WTC11 (cell line): ENCODE measurements at regions not wholly inside any gene's neighbourhood (a gene's known extent, or its start where the extent isn't known, plus 50 kb on each side); places are given as distances from the start of the nearest gene placed in this dataset.

Experiments used
- ATAC-seq: fragments of 200-7000 bp; cut with Tn5 transposase; 2 replicates; pipeline ENCODE4 v1.10.0; 2021; ENCODE audit warnings: mild to moderate bottlenecking, moderate library complexity
- CTCF ChIA-PET: fragments of 300-600 bp; sonication (Branson Sonifier 250); formaldehyde crosslinking; loops from one replicate; lab custom pipeline; 2021; ENCODE audit warnings: antibody characterized with exemption; lab: Charles Lee
- POLR2A ChIA-PET: fragments of 350-600 bp; sonication (Branson Sonifier 250); formaldehyde crosslinking; loops from one replicate; lab custom pipeline; 2021; ENCODE audit warnings: antibody characterized with exemption; lab: Charles Lee
- DNase-seq: peaks from one replicate; pipeline ENCODE4 v3.0.0; 2021; ENCODE audit warnings: low spot score
- H3K27ac Mint-ChIP-seq: 2 replicates; pipeline ENCODE4 v1.8.0; 2021; ENCODE audit warnings: mixed read lengths
- H3K27me3 Mint-ChIP-seq: 2 replicates; pipeline ENCODE4 v1.8.0; 2021; ENCODE audit warnings: low read depth, mild to moderate bottlenecking, moderate library complexity, mixed read lengths
- H3K36me3 Mint-ChIP-seq: 2 replicates; pipeline ENCODE4 v1.8.0; 2021; ENCODE audit warnings: mixed read lengths
- H3K4me1 Mint-ChIP-seq: 2 replicates; pipeline ENCODE4 v1.8.0; 2022; ENCODE audit warnings: mixed read lengths
- H3K4me3 Mint-ChIP-seq: 2 replicates; pipeline ENCODE4 v1.8.0; 2021; ENCODE audit warnings: mild to moderate bottlenecking, moderate library complexity, mixed read lengths
- H3K9me3 Mint-ChIP-seq: 2 replicates; pipeline ENCODE4 v1.8.0; 2021; ENCODE audit warnings: mixed read lengths
- AR ChIP-seq: fragments of 250-450 bp; sonication (Bioruptor Pico); IDR thresholded peaks from 2 replicates; pipeline ENCODE4 v1.9.0; 2021; ENCODE audit warnings: mild to moderate bottlenecking
- CREM ChIP-seq: sonication (generic); formaldehyde crosslinking; IDR thresholded peaks from 2 replicates; pipeline ENCODE4 v1.8.1; 2022; ENCODE audit warnings: mild to moderate bottlenecking, missing genetic modification reagents, moderate library complexity
- EMX1 ChIP-seq: fragments of 250-450 bp; sonication (Bioruptor Pico); IDR thresholded peaks from 2 replicates; pipeline ENCODE4 v1.8.0; 2021; ENCODE audit warnings: mild to moderate bottlenecking
- HMGA2 ChIP-seq: fragments of 250-450 bp; sonication (Bioruptor Pico); IDR thresholded peaks from 2 replicates; pipeline ENCODE4 v1.4.0; 2021; ENCODE audit warnings: mild to moderate bottlenecking, moderate library complexity
- MAX ChIP-seq: sonication (generic); formaldehyde crosslinking; IDR thresholded peaks from 2 replicates; pipeline ENCODE4 v1.8.0; 2022; ENCODE audit warnings: mild to moderate bottlenecking, missing genetic modification reagents
- NFYB ChIP-seq: sonication (generic); formaldehyde crosslinking; conservative IDR thresholded peaks from 2 replicates; pipeline ENCODE4 v1.8.0; 2022; ENCODE audit warnings: low read depth, missing genetic modification reagents
- NR2C2 ChIP-seq: sonication (generic); formaldehyde crosslinking; IDR thresholded peaks from 2 replicates; pipeline ENCODE4 v1.8.0; 2022; ENCODE audit warnings: mild to moderate bottlenecking, missing genetic modification reagents
- SOX15 ChIP-seq: fragments of 250-450 bp; sonication (Bioruptor Pico); IDR thresholded peaks from 2 replicates; pipeline ENCODE4 v1.9.0; 2021; ENCODE audit warnings: mild to moderate bottlenecking
- SP1 ChIP-seq: sonication (generic); formaldehyde crosslinking; conservative IDR thresholded peaks from 2 replicates; pipeline ENCODE4 v1.8.1; 2022; ENCODE audit warnings: missing genetic modification reagents
- ZNF219 ChIP-seq: sonication (generic); formaldehyde crosslinking; IDR thresholded peaks from 2 replicates; pipeline ENCODE4 v1.8.0; 2023; ENCODE audit warnings: missing genetic modification reagents, mild to moderate bottlenecking, borderline replicate concordance
- ZNF512 ChIP-seq: sonication (generic); formaldehyde crosslinking; IDR thresholded peaks from 2 replicates; pipeline ENCODE4 v1.8.1; 2022; ENCODE audit warnings: missing genetic modification reagents, borderline replicate concordance
- TF ChIP-seq, protein P1 (sequence below): sonication (generic); formaldehyde crosslinking; IDR thresholded peaks from 2 replicates; pipeline ENCODE4 v1.8.0; 2022; ENCODE audit warnings: mild to moderate bottlenecking, missing genetic modification reagents
- TF ChIP-seq, protein P2 (sequence below): sonication (generic); formaldehyde crosslinking; IDR thresholded peaks from 2 replicates; pipeline ENCODE4 v1.8.0; 2023; ENCODE audit warnings: mild to moderate bottlenecking, missing genetic modification reagents

GRCh38 chr4:32789026-32789608 lies 2068.9 kb downstream of the PCDH7 start:
- Mint-ChIP-seq H3K27me3 (no peaks in the 10 kb centered on the region), H3K36me3 (no peaks in the 10 kb centered on the region), H3K9me3 (no peaks in the 10 kb centered on the region), H3K4me3 (no peak overlapping the region), H3K4me1 (peaks cover 8% of the 10 kb centered on the region), H3K27ac (no peak overlapping the region)
- CTCF ChIA-PET, result no interaction called here
- POLR2A ChIA-PET, result no interaction called here
- no peak for TF ChIP-seq CREM
- ATAC-seq (no peak), DNase-seq (no peak)

GRCh38 chr4:32790803-32791202 lies 2070.6 kb downstream of the PCDH7 start:
- no peaks in the 10 kb centered on the region for H3K9me3 Mint-ChIP-seq
- no peak overlapping the region for H3K27ac Mint-ChIP-seq
- H3K27me3 Mint-ChIP-seq, result no peaks in the 10 kb centered on the region
- H3K4me1 Mint-ChIP-seq, result peaks cover 8% of the 10 kb centered on the region
- DNase-seq (no peak), ATAC-seq (no peak)
- POLR2A ChIA-PET, result no interaction called here
- H3K36me3 Mint-ChIP-seq, result no peaks in the 10 kb centered on the region
- CTCF ChIA-PET, result no interaction called here
- no peak overlapping the region for H3K4me3 Mint-ChIP-seq
- no peak for TF ChIP-seq EMX1 (CRISPR knock-in tag)
- no peak for TF ChIP-seq NFYB (CRISPR knock-in tag)

DNA sequence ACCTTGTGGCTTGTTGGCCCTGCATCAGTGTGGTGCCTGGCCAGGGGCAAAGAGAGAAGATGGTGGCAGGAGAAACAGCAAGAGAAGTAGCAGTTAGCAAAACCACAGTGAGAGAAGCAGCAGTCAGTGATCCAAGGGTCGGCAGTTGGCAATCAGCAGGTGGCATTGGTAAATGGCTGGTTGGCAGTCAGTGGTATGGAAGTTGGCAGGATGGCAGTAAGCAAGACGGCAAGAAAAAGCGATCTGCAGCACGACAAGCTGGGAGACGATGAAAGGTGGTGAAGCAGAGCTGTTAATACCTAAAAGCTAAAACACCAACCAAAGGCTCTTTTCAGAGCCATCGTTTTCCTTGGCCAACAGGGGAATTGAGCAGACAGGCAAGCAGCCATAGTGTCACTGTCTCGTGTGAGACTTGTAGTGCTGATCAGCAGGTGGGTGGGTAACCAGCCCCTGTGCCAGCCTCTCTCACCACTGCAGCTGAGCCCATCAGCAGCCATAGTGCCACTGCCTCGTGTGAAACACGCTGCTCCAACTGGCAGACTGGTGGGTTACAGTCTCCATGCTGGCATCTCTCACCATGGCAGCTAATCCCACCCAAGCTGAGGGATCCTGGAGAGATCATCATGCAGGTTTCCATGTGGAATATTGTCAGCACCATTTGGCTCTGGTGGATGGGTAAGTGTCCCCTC lies 2078.4 kb downstream of the PCDH7 start:
- POLR2A ChIA-PET, result no interaction called here
- ATAC-seq (peak; percentile 39; the same call in 1 of the 2 replicates), DNase-seq (no peak)
- Mint-ChIP-seq H3K9me3 (peaks cover 9% of the 10 kb centered on the region), H3K27ac (no peak overlapping the region), H3K4me1 (no peaks in the 10 kb centered on the region), H3K27me3 (no peaks in the 10 kb centered on the region), H3K4me3 (no peak overlapping the region), H3K36me3 (no peaks in the 10 kb centered on the region)
- CTCF ChIA-PET, result interaction anchor here (0.6 kb wide), 1 partner anchor 770 kb away, joined by 5 read pairs; no protein-coding TSS in a partner anchor
- no peak for TF ChIP-seq SP1 (CRISPR knock-in tag)
- TF ChIP-seq SOX15 (CRISPR knock-in tag), result no peak
- TF ChIP-seq, protein P1, sequence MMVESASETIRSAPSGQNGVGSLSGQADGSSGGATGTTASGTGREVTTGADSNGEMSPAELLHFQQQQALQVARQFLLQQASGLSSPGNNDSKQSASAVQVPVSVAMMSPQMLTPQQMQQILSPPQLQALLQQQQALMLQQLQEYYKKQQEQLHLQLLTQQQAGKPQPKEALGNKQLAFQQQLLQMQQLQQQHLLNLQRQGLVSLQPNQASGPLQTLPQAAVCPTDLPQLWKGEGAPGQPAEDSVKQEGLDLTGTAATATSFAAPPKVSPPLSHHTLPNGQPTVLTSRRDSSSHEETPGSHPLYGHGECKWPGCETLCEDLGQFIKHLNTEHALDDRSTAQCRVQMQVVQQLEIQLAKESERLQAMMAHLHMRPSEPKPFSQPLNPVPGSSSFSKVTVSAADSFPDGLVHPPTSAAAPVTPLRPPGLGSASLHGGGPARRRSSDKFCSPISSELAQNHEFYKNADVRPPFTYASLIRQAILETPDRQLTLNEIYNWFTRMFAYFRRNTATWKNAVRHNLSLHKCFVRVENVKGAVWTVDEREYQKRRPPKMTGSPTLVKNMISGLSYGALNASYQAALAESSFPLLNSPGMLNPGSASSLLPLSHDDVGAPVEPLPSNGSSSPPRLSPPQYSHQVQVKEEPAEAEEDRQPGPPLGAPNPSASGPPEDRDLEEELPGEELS (CRISPR knock-in tag), result no peak
- TF ChIP-seq HMGA2 (CRISPR knock-in tag), result no peak
- TF ChIP-seq MAX (CRISPR knock-in tag), result no peak
- TF ChIP-seq ZNF219, result no peak
- TF ChIP-seq, protein P2, sequence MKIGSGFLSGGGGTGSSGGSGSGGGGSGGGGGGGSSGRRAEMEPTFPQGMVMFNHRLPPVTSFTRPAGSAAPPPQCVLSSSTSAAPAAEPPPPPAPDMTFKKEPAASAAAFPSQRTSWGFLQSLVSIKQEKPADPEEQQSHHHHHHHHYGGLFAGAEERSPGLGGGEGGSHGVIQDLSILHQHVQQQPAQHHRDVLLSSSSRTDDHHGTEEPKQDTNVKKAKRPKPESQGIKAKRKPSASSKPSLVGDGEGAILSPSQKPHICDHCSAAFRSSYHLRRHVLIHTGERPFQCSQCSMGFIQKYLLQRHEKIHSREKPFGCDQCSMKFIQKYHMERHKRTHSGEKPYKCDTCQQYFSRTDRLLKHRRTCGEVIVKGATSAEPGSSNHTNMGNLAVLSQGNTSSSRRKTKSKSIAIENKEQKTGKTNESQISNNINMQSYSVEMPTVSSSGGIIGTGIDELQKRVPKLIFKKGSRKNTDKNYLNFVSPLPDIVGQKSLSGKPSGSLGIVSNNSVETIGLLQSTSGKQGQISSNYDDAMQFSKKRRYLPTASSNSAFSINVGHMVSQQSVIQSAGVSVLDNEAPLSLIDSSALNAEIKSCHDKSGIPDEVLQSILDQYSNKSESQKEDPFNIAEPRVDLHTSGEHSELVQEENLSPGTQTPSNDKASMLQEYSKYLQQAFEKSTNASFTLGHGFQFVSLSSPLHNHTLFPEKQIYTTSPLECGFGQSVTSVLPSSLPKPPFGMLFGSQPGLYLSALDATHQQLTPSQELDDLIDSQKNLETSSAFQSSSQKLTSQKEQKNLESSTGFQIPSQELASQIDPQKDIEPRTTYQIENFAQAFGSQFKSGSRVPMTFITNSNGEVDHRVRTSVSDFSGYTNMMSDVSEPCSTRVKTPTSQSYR, result no peak
- no peak for TF ChIP-seq AR (CRISPR knock-in tag)
- TF ChIP-seq ZNF512, result no peak
- TF ChIP-seq NR2C2, result no peak
